ENCODE measurements at regions not wholly inside any gene's neighbourhood (a gene's known extent, or its start where the extent isn't known, plus 50 kb on each side); places are given as distances from the start of the nearest gene placed in this dataset.

- TF ChIP-seq POLR2A (IDR thresholded peaks at IDR 0.05; ENCODE audit: low read length) = no peak
- TF ChIP-seq GATA1 (IDR thresholded peaks at IDR 0.05; ENCODE audit: low read depth, low read length) = no peak
Observed at GRCh38 chr14:101500061-101500460, 61.2 kb upstream of the DIO3 start.
